Tibial artery (tissue), 4 donors: ENCODE measurements at regions not wholly inside any gene's neighbourhood (a gene's known extent, or its start where the extent isn't known, plus 50 kb on each side); places are given as distances from the start of the nearest gene placed in this dataset.
A peak's percentile ranks its signal among the peaks of the same experiment; 100 is the strongest.

ENCODE experiments used
- DNase-seq, 2 donors: peaks; one replicate each; pipeline ENCODE4 v3.0.0-alpha.2; 2019
- H3K27ac ChIP-seq, 2 donors: fragments of 200-600 bp; sonication (generic) in 1 of 2; 1 replicate in 1 of 2; 2 replicates in 1 of 2; pipeline ENCODE4 v1.5.1; 2018 to 2019; ENCODE audit warnings: mild to moderate bottlenecking in 1 of 2
- H3K27me3 ChIP-seq, 2 donors: fragments of 200-600 bp; sonication (generic) in 1 of 2; one replicate each; pipeline versions ENCODE4 v1.5.1 to v1.6.0; 2016 to 2019
- H3K36me3 ChIP-seq, 3 donors: fragments of 200-600 bp; sonication (generic) in 2 of 3; one replicate each; pipeline ENCODE4 v1.5.1; 2016 to 2019; ENCODE audit warnings: mild to moderate bottlenecking in 2 of 3
- H3K4me1 ChIP-seq, 4 donors: fragments of 200-600 bp; sonication (generic) in 2 of 4; 1 replicate in 3 of 4; 2 replicates in 1 of 4; pipeline ENCODE4 v1.5.1; 2016 to 2019
- H3K4me3 ChIP-seq, 2 donors: fragments of 200-600 bp; sonication (generic) in 1 of 2; 1 replicate in 1 of 2; 2 replicates in 1 of 2; pipeline ENCODE4 v1.5.1; 2018 to 2019; ENCODE audit warnings: mild to moderate bottlenecking in 2 of 2
- H3K9me3 ChIP-seq, 3 donors: fragments of 200-600 bp; sonication (generic) in 1 of 3; one replicate each; pipeline ENCODE4 v1.5.1; 2016 to 2019
- CTCF ChIP-seq, 2 experiments: fragments of 200-600 bp in 1 of 2; fragments of 450-650 bp in 1 of 2; IDR thresholded peaks; one replicate each; pipeline ENCODE4 v1.5.1; 2017 to 2019; ENCODE audit warnings: antibody characterized with exemption in 2 of 2, mild to moderate bottlenecking in 1 of 2, moderate library complexity in 1 of 2
- intact Hi-C: fragments of 100-400 bp; cut with DNase I; formaldehyde crosslinking; loops from one replicate; pipeline ENCODE4 v1.15.0; 2023; ENCODE audit warnings: low total_unique reads

GRCh38 chr15:77749998-77750540, 117.4 kb upstream of the LINGO1 start:
- no peak for TF ChIP-seq CTCF (IDR thresholded peaks at IDR 0.05)
- no peak for DNase-seq
- H3K27ac ChIP-seq, result no peak overlapping the region
- no peaks in the 10 kb centered on the region for H3K36me3 ChIP-seq
- H3K9me3 ChIP-seq, result no peaks in the 10 kb centered on the region
- H3K4me3 ChIP-seq, result no peak overlapping the region
- intact Hi-C loops, result no loop called here
- H3K4me1 ChIP-seq, result peaks cover 0 to 7% (median 0%) of the 10 kb centered on the region in 4 donors
- peaks cover 0 to 31% of the 10 kb centered on the region in 2 donors for H3K27me3 ChIP-seq

GRCh38 chr15:77749236-77749997, 116.7 kb upstream of the LINGO1 start:
- no peak for TF ChIP-seq CTCF (IDR thresholded peaks at IDR 0.05)
- peaks cover 0 to 25% of the 10 kb centered on the region in 2 donors for H3K27me3 ChIP-seq
- H3K9me3 ChIP-seq, result no peaks in the 10 kb centered on the region
- DNase-seq, result no peak
- H3K4me1 ChIP-seq, result peaks cover 0 to 7% (median 0%) of the 10 kb centered on the region in 4 donors
- H3K4me3 ChIP-seq, result no peak overlapping the region
- intact Hi-C loops, result no loop called here
- no peak overlapping the region for H3K27ac ChIP-seq
- H3K36me3 ChIP-seq, result no peaks in the 10 kb centered on the region

- intact Hi-C loops, result no loop called here
- Histone ChIP-seq H3K27ac (no peak overlapping the region), H3K27me3 (peaks cover 0 to 23% of the 10 kb centered on the region in 2 donors), H3K36me3 (no peaks in the 10 kb centered on the region), H3K9me3 (no peaks in the 10 kb centered on the region), H3K4me3 (peak overlapping the region in 1 of 2 donors; percentile 26), H3K4me1 (peaks cover 0 to 7% (median 0%) of the 10 kb centered on the region in 4 donors)
- DNase-seq, result no peak
- no peak for TF ChIP-seq CTCF (IDR thresholded peaks at IDR 0.05)
These were observed 115.7 kb upstream of the LINGO1 start for GRCh38 chr15:77748078-77749064.

GRCh38 chr15:77747175-77748077, 114.7 kb upstream of the LINGO1 start:
- peak overlapping the region in 1 of 2 donors; percentile 26 for H3K4me3 ChIP-seq
- H3K4me1 ChIP-seq, result peaks cover 0 to 7% (median 0%) of the 10 kb centered on the region in 4 donors
- intact Hi-C loops, result no loop called here
- H3K27ac ChIP-seq, result no peak overlapping the region
- H3K36me3 ChIP-seq, result no peaks in the 10 kb centered on the region
- no peaks in the 10 kb centered on the region for H3K9me3 ChIP-seq
- no peak for TF ChIP-seq CTCF (IDR thresholded peaks at IDR 0.05)
- DNase-seq, result no peak
- H3K27me3 ChIP-seq, result peaks cover 0 to 24% of the 10 kb centered on the region in 2 donors
